ENCODE measurements at regions not wholly inside any gene's neighbourhood (a gene's known extent, or its start where the extent isn't known, plus 50 kb on each side); places are given as distances from the start of the nearest gene placed in this dataset.

GRCh38 chr10:84765086-84765485 lies 436.7 kb downstream of the CCSER2 start:
- no peak for TF ChIP-seq CTCF (IDR thresholded peaks at IDR 0.05)
- no peak for TF ChIP-seq EP300 (IDR thresholded peaks at IDR 0.05)
